H9 (cell line): ENCODE measurements at regions not wholly inside any gene's neighbourhood (a gene's known extent, or its start where the extent isn't known, plus 50 kb on each side); places are given as distances from the start of the nearest gene placed in this dataset.

Experiments used
- DNase-seq: peaks from one replicate; pipeline ENCODE4 v3.0.0-alpha.2; 2017
- H2AFZ ChIP-seq: one replicate; pipeline ENCODE4 v1.6.1; 2013; ENCODE audit warnings: mild to moderate bottlenecking, low read length, control low read depth, moderate library complexity
- H2AK5ac ChIP-seq: 2 replicates; pipeline ENCODE4 v1.6.1; 2013; ENCODE audit warnings: low read length, control low read depth, mixed read lengths; ENCODE audit not compliant: insufficient read length
- H2BK120ac ChIP-seq: one replicate; pipeline ENCODE4 v1.6.1; 2013; ENCODE audit warnings: low read depth, mild to moderate bottlenecking, low read length, control low read depth, inconsistent platforms; ENCODE audit not compliant: poor library complexity, severe bottlenecking
- H2BK12ac ChIP-seq: 2 replicates; pipeline ENCODE4 v1.6.1; 2013; ENCODE audit warnings: low read length, control low read depth, mixed read lengths, low read depth; ENCODE audit not compliant: insufficient read length
- H2BK15ac ChIP-seq: 2 replicates; pipeline ENCODE4 v1.6.1; 2013; ENCODE audit warnings: low read depth, low read length, control low read depth
- H2BK20ac ChIP-seq: one replicate; pipeline ENCODE4 v1.6.1; 2013; ENCODE audit warnings: low read depth, mild to moderate bottlenecking, low read length, control low read depth, inconsistent platforms; ENCODE audit not compliant: poor library complexity, severe bottlenecking
- H2BK5ac ChIP-seq: 2 replicates; pipeline ENCODE4 v1.6.1; 2013; ENCODE audit warnings: low read length, control low read depth, mixed read lengths; ENCODE audit not compliant: insufficient read length
- H3K14ac ChIP-seq: 2 replicates; pipeline ENCODE4 v1.6.1; 2013; ENCODE audit warnings: low read length, control low read depth; ENCODE audit not compliant: insufficient read depth
- H3K18ac ChIP-seq: 2 replicates; pipeline ENCODE4 v1.6.1; 2013; ENCODE audit warnings: low read depth, mild to moderate bottlenecking, mixed read lengths, low read length, control low read depth; ENCODE audit not compliant: insufficient read length
- H3K23ac ChIP-seq: 2 replicates; pipeline ENCODE4 v1.6.1; 2013; ENCODE audit warnings: low read length, control low read depth, mixed read lengths, low read depth; ENCODE audit not compliant: insufficient read length
- H3K23me2 ChIP-seq: 2 replicates; pipeline ENCODE4 v1.6.1; 2013; ENCODE audit warnings: low read depth, mild to moderate bottlenecking, mixed read lengths, low read length, control low read depth; ENCODE audit not compliant: insufficient read length, poor library complexity, severe bottlenecking
- H3K27ac ChIP-seq: 2 replicates; pipeline ENCODE4 v1.5.1; 2013; ENCODE audit warnings: low read length, control low read depth, mixed read lengths, low read depth; ENCODE audit not compliant: insufficient read length
- H3K27me3 ChIP-seq: 2 replicates; pipeline ENCODE4 v1.6.1; 2013; ENCODE audit warnings: low read length, control low read depth, inconsistent platforms; ENCODE audit not compliant: insufficient read depth
- H3K4ac ChIP-seq: 2 replicates; pipeline ENCODE4 v1.6.1; 2013; ENCODE audit warnings: low read depth, mild to moderate bottlenecking, control low read depth, inconsistent platforms, low read length, moderate library complexity
- H3K4me1 ChIP-seq: 2 replicates; pipeline ENCODE4 v1.6.1; 2013; ENCODE audit warnings: low read length, control low read depth, inconsistent platforms; ENCODE audit not compliant: insufficient read depth
- H3K4me2 ChIP-seq: 2 replicates; pipeline ENCODE4 v1.6.1; 2013; ENCODE audit warnings: low read length, control low read depth, mixed read lengths; ENCODE audit not compliant: insufficient read length, insufficient read depth
- H3K56ac ChIP-seq: 2 replicates; pipeline ENCODE4 v1.6.1; 2013; ENCODE audit warnings: low read depth, mild to moderate bottlenecking, mixed read lengths, low read length, control low read depth; ENCODE audit not compliant: insufficient read length
- H3K79me1 ChIP-seq: 2 replicates; pipeline ENCODE4 v1.6.1; 2013; ENCODE audit warnings: low read depth, mild to moderate bottlenecking, moderate library complexity, low read length, control low read depth, inconsistent platforms; ENCODE audit not compliant: insufficient read depth, poor library complexity, severe bottlenecking
- H3K79me2 ChIP-seq: 2 replicates; pipeline ENCODE4 v1.6.1; 2013; ENCODE audit warnings: low read length, control low read depth, inconsistent platforms; ENCODE audit not compliant: insufficient read depth
- H3K9ac ChIP-seq: 2 replicates; pipeline ENCODE4 v1.6.1; 2013; ENCODE audit warnings: low read length, control low read depth, mixed read lengths; ENCODE audit not compliant: insufficient read length; ENCODE audit errors: extremely low read depth
- H3K9me3 ChIP-seq: one replicate; pipeline ENCODE4 v1.6.1; 2013; ENCODE audit warnings: low read depth, low read length, inconsistent platforms; ENCODE audit not compliant: control insufficient read depth
- H3T11ph ChIP-seq: one replicate; pipeline ENCODE4 v1.6.1; 2013; ENCODE audit warnings: mild to moderate bottlenecking, low read length, control low read depth, inconsistent platforms
- H4K20me1 ChIP-seq: one replicate; pipeline ENCODE4 v1.6.1; 2013; ENCODE audit not compliant: control insufficient read depth, insufficient read length, insufficient read depth
- H4K5ac ChIP-seq: 2 replicates; pipeline ENCODE4 v1.6.1; 2013; ENCODE audit warnings: low read depth, mild to moderate bottlenecking, mixed read lengths, low read length, control low read depth; ENCODE audit not compliant: insufficient read length
- H4K8ac ChIP-seq: replicated peaks from 2 replicates; pipeline ENCODE4 v1.6.1; 2013; ENCODE audit warnings: low read length, control low read depth, mixed read lengths, low read depth; ENCODE audit not compliant: insufficient read length
- H4K91ac ChIP-seq: 2 replicates; pipeline ENCODE4 v1.6.1; 2013; ENCODE audit warnings: low read depth, mild to moderate bottlenecking, moderate library complexity, mixed read lengths, low read length, control low read depth; ENCODE audit not compliant: insufficient read length
- H3K27ac Mint-ChIP-seq, 3 experiments: 2 replicates in 2 of 3; 3 replicates in 1 of 3; pipeline ENCODE4 v1.8.0; 2020 to 2021; ENCODE audit warnings: mixed read lengths in 3 of 3, mild to moderate bottlenecking in 1 of 3, moderate library complexity in 1 of 3
- H3K27me3 Mint-ChIP-seq: 2 replicates; pipeline ENCODE4 v1.8.0; 2021; ENCODE audit warnings: low read depth, mild to moderate bottlenecking, moderate library complexity, mixed read lengths
- H3K36me3 Mint-ChIP-seq, 3 experiments: 2 replicates in 2 of 3; 3 replicates in 1 of 3; pipeline ENCODE4 v1.8.0; 2020 to 2021; ENCODE audit warnings: low read depth in 3 of 3, mixed read lengths in 3 of 3; ENCODE audit not compliant: insufficient read depth in 1 of 3
- H3K4me1 Mint-ChIP-seq, 2 experiments: 2 replicates each; pipeline ENCODE4 v1.8.0; 2020; ENCODE audit warnings: mixed read lengths in 2 of 2
- H3K4me3 Mint-ChIP-seq, 2 experiments: 2 replicates in 1 of 2; 3 replicates in 1 of 2; pipeline ENCODE4 v1.8.0; 2020 to 2021; ENCODE audit warnings: mild to moderate bottlenecking in 2 of 2, mixed read lengths in 2 of 2, moderate library complexity in 1 of 2
- H3K9me3 Mint-ChIP-seq, 2 experiments: 2 replicates in 1 of 2; 3 replicates in 1 of 2; pipeline ENCODE4 v1.8.0; 2020; ENCODE audit warnings: mild to moderate bottlenecking in 2 of 2, mixed read lengths in 2 of 2, moderate library complexity in 1 of 2
- WGBS: extraction: QIAGEN DNeasy Blood & Tissue Kit; methylation state at CpG from one replicate; pipeline ENCODE4 v1.1.7; 2013; ENCODE audit warnings: missing lambda C conversion rate, low lambda C conversion rate, mixed read lengths; ENCODE audit not compliant: insufficient read length; ENCODE audit errors: extremely low coverage; 5-methylcytosine and 5-hydroxymethylcytosine counted together
- TF ChIP-seq, protein P1 (sequence below): fragments of 200-600 bp; sonication (generic); conservative IDR thresholded peaks from 3 replicates; pipeline ENCODE4 v1.8.0; 2021; ENCODE audit warnings: antibody characterized with exemption, mild to moderate bottlenecking

DNA sequence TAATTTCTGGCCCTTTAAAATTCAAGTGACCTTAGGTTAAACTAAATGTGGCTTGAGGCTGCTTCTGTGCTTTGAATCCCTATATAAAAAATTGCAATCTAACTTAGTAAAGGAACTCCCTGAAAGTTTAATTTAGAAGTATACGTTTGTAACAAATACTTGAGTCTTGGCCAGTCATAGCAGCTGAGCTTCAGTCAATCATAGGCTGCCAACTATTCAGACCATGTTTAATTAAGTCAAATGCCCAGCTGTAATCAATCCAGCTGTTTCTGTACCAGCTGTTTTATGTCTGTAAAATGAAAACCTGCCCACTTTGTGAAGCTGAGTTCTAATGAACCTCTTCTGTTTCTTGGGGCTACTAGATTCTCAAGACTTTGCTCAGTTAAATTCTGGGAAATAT lies 760.1 kb downstream of the MAT2B start:
- DNase-seq, result no peak
- Histone ChIP-seq H3K79me1 (no peaks in the 10 kb centered on the region), H3K56ac (no peak overlapping the region), H3K4me2 (no peak overlapping the region), H3K4me1 (0 out of 2 replicates have a peak, but pooled peaks cover 2% of the 10 kb centered on the region), H2BK120ac (no peak overlapping the region), H2BK12ac (no peak overlapping the region), H3K23ac (no peak overlapping the region), H3K9ac (no peak overlapping the region), H3T11ph (no peak overlapping the region), H3K23me2 (no peaks in the 10 kb centered on the region), H3K18ac (no peak overlapping the region), H2BK15ac (no peak overlapping the region), H4K91ac (no peak overlapping the region), H4K8ac (no peak overlapping the region), H3K27ac (no peak overlapping the region), H4K5ac (no peak overlapping the region), H4K20me1 (no peaks in the 10 kb centered on the region), H2BK20ac (no peak overlapping the region), H3K9me3 (no peaks in the 10 kb centered on the region), H2BK5ac (no peak overlapping the region), H3K4ac (no peak overlapping the region), H3K27me3 (no peaks in the 10 kb centered on the region), H2AK5ac (no peak overlapping the region), H3K79me2 (no peaks in the 10 kb centered on the region), H3K14ac (no peak overlapping the region), H2AFZ (no peak overlapping the region)
- peaks cover 3% of the 10 kb centered on the region in 2 experiments; a peak in 1 of 5 replicates for H3K9me3 Mint-ChIP-seq
- no CpG with 5 or more reads among the region's 1 CpG for WGBS
- no peaks in the 10 kb centered on the region for H3K27me3 Mint-ChIP-seq
- peaks cover 0 to 6% of the 10 kb centered on the region in 2 experiments; a peak in 2 of 4 replicates for H3K4me1 Mint-ChIP-seq
- no peaks in the 10 kb centered on the region; a peak in 1 of 7 replicates for H3K36me3 Mint-ChIP-seq
- no peak overlapping the region for H3K4me3 Mint-ChIP-seq
- no peak overlapping the region for H3K27ac Mint-ChIP-seq
- TF ChIP-seq, protein P1, sequence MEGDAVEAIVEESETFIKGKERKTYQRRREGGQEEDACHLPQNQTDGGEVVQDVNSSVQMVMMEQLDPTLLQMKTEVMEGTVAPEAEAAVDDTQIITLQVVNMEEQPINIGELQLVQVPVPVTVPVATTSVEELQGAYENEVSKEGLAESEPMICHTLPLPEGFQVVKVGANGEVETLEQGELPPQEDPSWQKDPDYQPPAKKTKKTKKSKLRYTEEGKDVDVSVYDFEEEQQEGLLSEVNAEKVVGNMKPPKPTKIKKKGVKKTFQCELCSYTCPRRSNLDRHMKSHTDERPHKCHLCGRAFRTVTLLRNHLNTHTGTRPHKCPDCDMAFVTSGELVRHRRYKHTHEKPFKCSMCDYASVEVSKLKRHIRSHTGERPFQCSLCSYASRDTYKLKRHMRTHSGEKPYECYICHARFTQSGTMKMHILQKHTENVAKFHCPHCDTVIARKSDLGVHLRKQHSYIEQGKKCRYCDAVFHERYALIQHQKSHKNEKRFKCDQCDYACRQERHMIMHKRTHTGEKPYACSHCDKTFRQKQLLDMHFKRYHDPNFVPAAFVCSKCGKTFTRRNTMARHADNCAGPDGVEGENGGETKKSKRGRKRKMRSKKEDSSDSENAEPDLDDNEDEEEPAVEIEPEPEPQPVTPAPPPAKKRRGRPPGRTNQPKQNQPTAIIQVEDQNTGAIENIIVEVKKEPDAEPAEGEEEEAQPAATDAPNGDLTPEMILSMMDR, result no peak
